RWPE1 (cell line): ENCODE measurements at regions not wholly inside any gene's neighbourhood (a gene's known extent, or its start where the extent isn't known, plus 50 kb on each side); places are given as distances from the start of the nearest gene placed in this dataset.

Source experiments
- CTCF ChIA-PET: fragments of 350-600 bp; sonication (Branson Sonifier 250); formaldehyde crosslinking; extraction: SDS; loops from one replicate; lab custom pipeline; 2021; lab: Yijun Ruan, JAX
- POLR2A ChIA-PET: fragments of 400-600 bp; formaldehyde crosslinking; extraction: SDS; loops from one replicate; lab custom pipeline; 2020; ENCODE audit warnings: antibody characterized with exemption; ENCODE audit not compliant: low non-redundant PET; lab: Yijun Ruan, JAX
- DNase-seq: peaks from one replicate; pipeline ENCODE4 v3.0.0; 2012; ENCODE audit warnings: low spot score
- H3K27ac ChIP-seq: fragments of 450-650 bp; 2 replicates; pipeline ENCODE4 v1.5.1; 2017
- CTCF ChIP-seq: fragments of 450-650 bp; conservative IDR thresholded peaks from 2 replicates; pipeline ENCODE4 v1.5.1; 2017; ENCODE audit warnings: low read depth, mild to moderate bottlenecking

GRCh38 chr6:106918115-106918514 is 56.4 kb downstream of the CD24 start:
- CTCF ChIA-PET, result no interaction called here
- POLR2A ChIA-PET, result no interaction called here
- no peak for DNase-seq
- TF ChIP-seq CTCF, result no peak
- H3K27ac ChIP-seq, result no peak overlapping the region

- no peak overlapping the region for H3K27ac ChIP-seq
- POLR2A ChIA-PET, result no interaction called here
- no peak for TF ChIP-seq CTCF
- CTCF ChIA-PET, result no interaction called here
- no peak for DNase-seq
Observed at GRCh38 chr6:106916891-106917290, 57.6 kb downstream of the CD24 start.

GRCh38 chr6:106913676-106914280 is 60.8 kb downstream of the CD24 start:
- no peak overlapping the region for H3K27ac ChIP-seq
- no peak for TF ChIP-seq CTCF
- CTCF ChIA-PET, result no interaction called here

GRCh38 chr6:106913111-106913510 is 61.4 kb downstream of the CD24 start:
- no peak overlapping the region for H3K27ac ChIP-seq
- peak; percentile 41 for DNase-seq
- TF ChIP-seq CTCF, result no peak
- POLR2A ChIA-PET, result no interaction called here
- CTCF ChIA-PET, result no interaction called here

More at GRCh38 chr6:106913676-106914280, 60.8 kb downstream of the CD24 start:
- peak; percentile 41 for DNase-seq
- POLR2A ChIA-PET, result no interaction called here

GRCh38 chr6:106912091-106912490 is 62.4 kb downstream of the CD24 start:
- ChIA-PET CTCF (no interaction called here), POLR2A (no interaction called here)
- no peak for DNase-seq
- no peak for TF ChIP-seq CTCF
- peak overlapping the region; percentile 45; the same call in 1 of the 2 replicates for H3K27ac ChIP-seq

- H3K27ac ChIP-seq, result no peak overlapping the region
Observed at GRCh38 chr6:106910999-106911949, 63.3 kb downstream of the CD24 start.

More at GRCh38 chr6:106910999-106911949, 63.3 kb downstream of the CD24 start:
- POLR2A ChIA-PET, result no interaction called here
- CTCF ChIA-PET, result interaction anchor here (0.6 kb wide), 1 partner anchor 129 kb away, joined by 4 read pairs; no protein-coding TSS in a partner anchor
- DNase-seq, result no peak
- no peak for TF ChIP-seq CTCF
